HG03354 (cell line): ENCODE measurements at regions not wholly inside any gene's neighbourhood (a gene's known extent, or its start where the extent isn't known, plus 50 kb on each side); places are given as distances from the start of the nearest gene placed in this dataset.
"Not testable (repeated sequence)": the region's sequence is repeated elsewhere in the genome, so short reads cannot be mapped to it uniquely, and the experiment has no call there.

ENCODE experiments used
- ATAC-seq: cut with Tn5 transposase; IDR thresholded peaks from one replicate; pipeline ENCODE4 v1.9.1; 2021; ENCODE audit warnings: mild to moderate bottlenecking; ENCODE audit not compliant: unreplicated experiment, poor library complexity, severe bottlenecking

GRCh38 chr3:20772869-20773268 lies 586.9 kb upstream of the SGO1 start:
- no peak for ATAC-seq

DNA sequence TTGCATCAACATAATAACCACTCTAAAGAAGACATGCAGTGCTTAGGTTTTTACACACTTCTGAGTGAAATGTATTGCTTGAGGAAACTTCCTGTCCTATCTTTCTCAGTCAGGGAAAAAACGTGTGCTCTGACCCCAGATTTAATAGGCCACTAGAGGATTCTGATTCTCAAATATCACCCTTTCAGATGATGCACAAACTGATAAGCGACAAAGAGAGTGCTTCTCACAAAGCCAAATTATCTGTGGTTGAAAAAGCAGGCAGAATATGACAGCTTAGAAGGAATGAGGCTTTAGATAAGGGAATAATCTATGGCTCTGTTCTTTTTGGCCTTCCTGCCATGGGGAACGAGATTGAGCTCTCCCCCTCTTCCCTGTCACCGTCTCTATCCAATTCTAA lies 583.4 kb upstream of the SGO1 start:
- no peak for ATAC-seq

GRCh38 chr3:20760981-20761380 lies 575.0 kb upstream of the SGO1 start:
- no peak for ATAC-seq

DNA sequence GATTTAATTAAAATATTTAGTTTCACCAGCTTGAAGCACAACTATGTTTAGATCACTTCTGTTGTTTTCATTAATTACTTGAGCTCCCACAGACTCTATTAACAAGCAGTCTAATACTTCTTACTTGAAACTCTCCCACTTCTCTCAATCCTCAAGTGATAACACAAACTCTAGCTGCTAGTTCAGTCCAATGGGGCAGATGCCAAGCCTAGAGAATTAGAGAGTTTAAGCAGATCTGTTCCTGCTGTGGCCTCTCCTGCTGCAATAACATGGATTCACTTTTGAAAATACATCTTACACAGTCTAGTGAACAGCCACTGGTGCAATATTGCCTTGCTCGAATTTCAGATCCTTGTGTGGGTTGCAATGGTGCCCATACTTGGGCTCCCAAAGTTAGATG lies 566.4 kb upstream of the SGO1 start:
- no peak for ATAC-seq

DNA sequence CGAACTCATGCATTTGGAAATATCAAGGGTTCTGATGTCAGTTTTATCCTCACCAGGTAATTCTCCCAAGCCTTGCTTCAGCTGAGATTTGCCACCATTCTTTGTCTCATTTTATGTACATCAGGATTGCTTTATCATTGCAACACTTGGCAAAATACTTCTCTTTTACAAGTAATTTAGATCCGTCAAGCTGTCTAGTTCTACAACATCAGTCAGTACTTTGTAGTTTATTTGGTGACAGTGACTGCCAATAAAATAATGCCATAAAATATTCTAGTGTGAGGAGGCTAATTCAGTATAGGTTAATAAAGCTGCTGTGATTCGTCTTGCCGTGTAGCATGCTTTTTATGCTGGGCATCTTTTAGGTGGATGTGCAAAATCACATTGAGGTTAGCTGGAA lies 565.3 kb upstream of the SGO1 start:
- ATAC-seq = no peak

GRCh38 chr3:20747741-20748140 lies 561.7 kb upstream of the SGO1 start:
- ATAC-seq = no peak

GRCh38 chr3:20743553-20744321 lies 557.7 kb upstream of the SGO1 start:
- no peak for ATAC-seq

DNA sequence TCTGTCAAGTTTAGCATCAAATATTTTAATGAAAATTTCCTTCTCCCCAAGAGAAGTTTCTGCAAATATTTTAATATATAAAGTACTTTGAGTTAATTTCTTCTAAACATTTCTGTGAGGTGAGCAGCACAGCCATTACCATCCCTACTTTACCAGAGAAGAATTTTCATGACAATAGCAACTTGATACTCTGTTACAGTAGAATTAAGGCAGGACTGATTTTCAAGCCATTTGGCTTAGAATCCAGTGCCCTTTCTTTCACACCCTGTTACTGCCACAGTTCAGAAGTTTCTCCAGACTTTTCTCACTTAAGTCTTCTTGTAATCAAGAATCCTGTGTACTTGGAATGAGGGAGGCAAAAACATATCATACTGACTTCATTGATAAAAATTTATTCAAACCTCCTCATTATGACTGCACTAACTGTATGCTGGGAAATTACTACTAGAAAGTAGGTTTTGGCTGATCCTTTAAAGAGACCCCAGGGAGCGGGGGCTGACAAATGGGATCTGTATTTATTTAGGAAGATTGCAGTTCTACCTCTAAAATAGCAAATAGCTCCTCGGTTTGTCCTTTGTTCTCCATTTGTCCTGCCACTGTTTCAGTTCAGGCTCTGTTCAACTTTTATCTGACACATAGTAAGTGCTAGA lies 557.0 kb upstream of the SGO1 start:
- ATAC-seq = no peak

DNA sequence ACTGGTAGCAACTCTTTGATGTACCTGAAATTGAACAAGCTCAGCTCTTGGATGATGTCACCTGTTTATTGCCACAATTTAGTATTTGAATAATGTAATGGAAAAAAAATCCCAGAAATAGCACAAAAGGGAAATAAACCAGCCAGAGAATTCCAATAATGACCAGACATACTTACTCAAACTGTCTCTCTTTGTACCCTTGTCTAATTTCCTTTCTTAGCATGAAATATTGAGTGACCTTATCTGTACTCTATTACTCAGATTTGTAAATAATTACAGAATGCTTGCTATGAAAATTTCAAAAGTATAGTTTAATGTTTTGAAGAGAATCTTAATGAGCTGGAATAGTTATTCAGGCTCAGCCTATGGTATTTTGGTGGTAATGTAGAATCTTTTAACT lies 555.4 kb upstream of the SGO1 start:
- ATAC-seq = no peak

DNA sequence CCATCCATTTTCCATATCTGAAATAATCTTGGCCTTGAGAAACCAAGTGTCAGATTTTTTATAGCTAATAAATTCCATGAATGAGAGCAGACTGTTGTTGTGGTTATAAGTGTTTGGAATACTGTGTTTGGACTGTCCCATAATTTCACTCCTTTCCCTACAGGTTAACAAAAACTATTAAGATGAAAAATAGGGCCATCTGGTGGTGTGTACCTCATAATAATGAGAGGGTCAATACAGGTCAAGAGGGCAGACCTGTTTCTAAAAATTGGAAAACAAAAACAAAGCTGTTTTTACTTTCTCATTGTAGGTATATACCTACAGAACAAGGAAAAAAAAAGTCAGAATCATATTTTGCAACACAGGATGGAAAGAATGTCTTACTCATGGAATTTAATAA lies 553.8 kb upstream of the SGO1 start:
- ATAC-seq = no peak

- ATAC-seq = no peak
Measured at GRCh38 chr3:20736287-20736852, 550.4 kb upstream of the SGO1 start.

GRCh38 chr3:20729185-20729584 lies 543.2 kb upstream of the SGO1 start:
- ATAC-seq = no peak

DNA sequence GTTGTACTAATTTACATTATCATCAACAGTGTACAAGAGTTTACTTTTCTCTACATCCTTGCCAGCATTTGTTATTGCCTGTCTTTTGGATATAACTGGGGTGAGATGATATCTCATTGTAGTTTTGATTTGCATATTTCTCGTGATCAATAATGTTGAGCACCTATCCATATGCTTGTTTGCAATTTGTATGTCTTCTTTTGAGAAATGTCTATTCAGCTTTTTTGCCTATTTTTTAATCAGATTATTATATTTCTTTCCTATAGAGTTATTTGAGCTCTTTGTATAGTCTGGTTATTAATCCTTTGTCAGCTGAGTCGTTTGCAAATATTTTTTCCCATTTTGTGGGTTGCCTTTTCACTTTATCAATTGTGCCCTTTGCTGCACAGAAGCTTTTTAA lies 540.8 kb upstream of the SGO1 start:
- ATAC-seq = no peak

DNA sequence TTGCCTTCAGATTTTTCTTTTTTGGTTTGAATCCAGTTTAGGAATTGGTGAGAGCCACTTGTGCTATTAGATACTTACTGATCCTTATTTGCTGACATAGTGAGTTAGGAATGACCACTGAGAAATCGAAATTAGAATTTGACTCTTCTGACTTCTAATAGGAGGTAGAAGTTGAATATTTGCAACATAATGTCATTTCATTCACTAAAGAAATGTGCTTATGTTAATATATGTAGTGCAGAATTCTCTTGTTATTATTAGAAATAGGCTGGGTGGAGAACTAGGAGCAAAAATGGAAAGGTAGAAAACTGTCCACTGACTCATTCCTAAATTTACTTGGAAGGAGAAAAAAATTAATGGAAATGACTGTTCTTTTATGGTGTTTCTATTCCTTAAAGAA lies 538.2 kb upstream of the SGO1 start:
- ATAC-seq = no peak

- ATAC-seq = not testable (repeated sequence)
Measured at GRCh38 chr3:20716425-20716824, 530.4 kb upstream of the SGO1 start.

GRCh38 chr3:20701641-20702040 lies 515.6 kb upstream of the SGO1 start:
- no peak for ATAC-seq

GRCh38 chr3:20700714-20701113 lies 514.7 kb upstream of the SGO1 start:
- no peak for ATAC-seq

- ATAC-seq = no peak
Measured at GRCh38 chr3:20698896-20699295, 512.9 kb upstream of the SGO1 start.

DNA sequence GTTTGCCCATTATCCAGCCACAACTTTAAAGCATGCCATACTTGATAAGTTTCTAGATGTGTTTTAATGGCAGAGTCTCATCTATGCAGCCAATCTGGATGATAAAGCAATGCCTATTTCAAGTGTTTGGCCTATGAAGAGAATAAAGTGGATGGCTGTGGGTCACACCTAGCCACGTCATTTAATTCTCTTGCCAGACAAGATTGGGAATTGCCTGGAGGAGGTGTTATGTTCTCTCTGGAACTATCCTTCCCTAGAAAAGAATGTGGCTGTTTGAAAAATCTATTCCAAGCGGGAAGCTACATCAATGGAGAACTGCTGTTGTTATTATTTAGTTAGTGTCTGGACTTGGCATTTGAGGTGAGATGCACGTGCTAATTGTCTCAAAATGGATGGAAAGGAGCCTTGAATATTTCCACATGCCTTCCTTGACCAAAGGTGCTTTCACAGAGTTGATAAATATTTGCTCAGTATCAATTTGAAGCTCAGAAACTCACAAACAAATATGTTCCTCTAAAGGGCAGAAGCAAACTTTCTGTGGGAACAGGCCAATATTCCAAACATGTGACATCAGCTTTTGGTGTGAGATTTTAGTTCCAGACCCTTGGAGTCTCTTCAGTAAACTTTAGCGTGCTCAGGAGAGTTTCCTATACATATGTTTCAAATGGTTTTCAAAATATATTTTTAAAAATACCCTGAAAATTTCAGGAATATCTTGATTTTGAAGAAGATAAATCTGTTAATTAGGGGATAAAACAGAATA lies 510.6 kb upstream of the SGO1 start:
- no peak for ATAC-seq

GRCh38 chr3:20692675-20693074 lies 506.7 kb upstream of the SGO1 start:
- no peak for ATAC-seq

- ATAC-seq = no peak
Measured at GRCh38 chr3:20683910-20684309, 497.9 kb upstream of the SGO1 start.
